Type B pancreatic cell (in vitro differentiated cells): ENCODE measurements at regions not wholly inside any gene's neighbourhood (a gene's known extent, or its start where the extent isn't known, plus 50 kb on each side); places are given as distances from the start of the nearest gene placed in this dataset.
A peak's percentile ranks its signal among the peaks of the same experiment; 100 is the strongest.

Experiments
- DNase-seq: peaks from one replicate; pipeline ENCODE4 v3.0.0; 2021; ENCODE audit warnings: mixed read lengths; ENCODE audit not compliant: unreplicated experiment; ENCODE audit errors: extremely low spot score
- H3K27ac Mint-ChIP-seq: 2 replicates; pipeline ENCODE4 v1.8.0; 2021; ENCODE audit warnings: mild to moderate bottlenecking, mixed read lengths
- H3K27me3 Mint-ChIP-seq: 2 replicates; pipeline ENCODE4 v1.8.0; 2021; ENCODE audit warnings: mixed read lengths
- H3K36me3 Mint-ChIP-seq: 2 replicates; pipeline ENCODE4 v1.8.0; 2021; ENCODE audit warnings: mixed read lengths
- H3K4me1 Mint-ChIP-seq: one replicate; pipeline ENCODE4 v1.8.0; 2021; ENCODE audit warnings: mixed read lengths; ENCODE audit not compliant: unreplicated experiment
- H3K4me3 Mint-ChIP-seq: 2 replicates; pipeline ENCODE4 v1.8.0; 2021; ENCODE audit warnings: mild to moderate bottlenecking, mixed read lengths
- H3K9me3 Mint-ChIP-seq: 2 replicates; pipeline ENCODE4 v1.8.0; 2021; ENCODE audit warnings: mixed read lengths
- TF ChIP-seq, protein P1 (sequence below): fragments of 200-600 bp; sonication (generic); conservative IDR thresholded peaks from 2 replicates; pipeline ENCODE4 v1.5.0; 2021; ENCODE audit warnings: antibody characterized with exemption, mild to moderate bottlenecking

DNA sequence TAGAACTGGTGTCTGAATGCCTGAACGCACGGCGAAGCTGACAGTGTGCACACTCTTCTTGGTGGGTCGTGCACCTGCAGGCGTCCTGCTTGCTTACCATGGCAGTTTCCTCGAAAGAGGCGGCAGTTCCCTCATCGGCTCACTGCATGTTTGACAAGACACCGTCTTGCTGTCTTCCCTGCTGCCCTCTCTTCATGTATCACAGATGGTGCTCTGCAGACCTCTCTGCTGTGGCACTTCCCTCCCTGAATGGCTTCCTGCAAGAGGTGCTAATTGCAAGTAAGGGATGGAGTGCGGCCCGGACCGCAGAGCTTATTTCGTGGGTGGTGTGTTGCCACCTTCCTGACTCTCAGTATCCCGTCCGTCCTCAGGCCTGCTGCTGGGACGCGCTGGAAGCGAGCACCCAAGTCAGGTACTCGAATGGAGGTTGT, 156.7 kb upstream of the RTL1 start:
- peaks cover 16% of the 10 kb centered on the region for H3K9me3 Mint-ChIP-seq
- peaks cover 5% of the 10 kb centered on the region for H3K4me1 Mint-ChIP-seq
- peaks cover 12% of the 10 kb centered on the region for H3K27me3 Mint-ChIP-seq
- DNase-seq = no peak
- no peaks in the 10 kb centered on the region for H3K36me3 Mint-ChIP-seq
- no peak overlapping the region for H3K4me3 Mint-ChIP-seq
- TF ChIP-seq, protein P1, sequence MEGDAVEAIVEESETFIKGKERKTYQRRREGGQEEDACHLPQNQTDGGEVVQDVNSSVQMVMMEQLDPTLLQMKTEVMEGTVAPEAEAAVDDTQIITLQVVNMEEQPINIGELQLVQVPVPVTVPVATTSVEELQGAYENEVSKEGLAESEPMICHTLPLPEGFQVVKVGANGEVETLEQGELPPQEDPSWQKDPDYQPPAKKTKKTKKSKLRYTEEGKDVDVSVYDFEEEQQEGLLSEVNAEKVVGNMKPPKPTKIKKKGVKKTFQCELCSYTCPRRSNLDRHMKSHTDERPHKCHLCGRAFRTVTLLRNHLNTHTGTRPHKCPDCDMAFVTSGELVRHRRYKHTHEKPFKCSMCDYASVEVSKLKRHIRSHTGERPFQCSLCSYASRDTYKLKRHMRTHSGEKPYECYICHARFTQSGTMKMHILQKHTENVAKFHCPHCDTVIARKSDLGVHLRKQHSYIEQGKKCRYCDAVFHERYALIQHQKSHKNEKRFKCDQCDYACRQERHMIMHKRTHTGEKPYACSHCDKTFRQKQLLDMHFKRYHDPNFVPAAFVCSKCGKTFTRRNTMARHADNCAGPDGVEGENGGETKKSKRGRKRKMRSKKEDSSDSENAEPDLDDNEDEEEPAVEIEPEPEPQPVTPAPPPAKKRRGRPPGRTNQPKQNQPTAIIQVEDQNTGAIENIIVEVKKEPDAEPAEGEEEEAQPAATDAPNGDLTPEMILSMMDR = no peak
- no peak overlapping the region for H3K27ac Mint-ChIP-seq

DNA sequence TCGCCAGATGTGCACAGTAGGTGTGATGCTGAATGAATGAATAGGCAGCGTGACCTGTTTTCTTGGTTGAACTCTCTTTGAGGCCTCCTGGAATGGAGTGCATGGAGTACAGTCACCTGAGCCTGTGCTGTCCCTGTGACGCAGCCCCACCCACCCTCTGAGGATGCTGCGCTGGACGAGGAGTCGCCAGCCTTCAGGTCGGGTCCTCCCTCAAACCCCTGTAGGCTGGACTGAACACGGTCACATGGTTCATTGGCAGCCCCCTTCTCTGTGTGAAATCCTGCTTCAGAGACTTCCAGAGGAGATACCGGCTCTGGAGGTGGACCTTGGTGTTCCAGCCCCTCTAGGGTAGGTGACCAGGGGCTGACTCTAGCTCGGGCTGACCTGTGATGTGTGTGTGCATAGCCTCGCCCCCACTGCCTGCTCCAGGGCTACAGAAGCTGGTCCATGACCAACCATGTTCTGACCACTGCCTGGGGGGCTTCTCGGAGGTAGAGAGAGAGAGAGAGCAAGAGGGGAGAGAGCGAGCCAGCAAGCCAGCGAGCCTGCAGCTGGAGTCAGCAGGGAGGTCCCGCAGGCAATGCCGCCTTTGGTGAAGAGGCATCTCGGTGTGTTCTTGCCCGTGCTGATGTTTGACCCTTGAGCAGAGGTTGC, 158.0 kb upstream of the RTL1 start:
- Mint-ChIP-seq H3K27ac (no peak overlapping the region), H3K4me1 (peaks cover 5% of the 10 kb centered on the region), H3K4me3 (no peak overlapping the region), H3K9me3 (peaks cover 16% of the 10 kb centered on the region), H3K36me3 (no peaks in the 10 kb centered on the region), H3K27me3 (peaks cover 12% of the 10 kb centered on the region)
- DNase-seq = no peak
- TF ChIP-seq, protein P1 = no peak

DNA sequence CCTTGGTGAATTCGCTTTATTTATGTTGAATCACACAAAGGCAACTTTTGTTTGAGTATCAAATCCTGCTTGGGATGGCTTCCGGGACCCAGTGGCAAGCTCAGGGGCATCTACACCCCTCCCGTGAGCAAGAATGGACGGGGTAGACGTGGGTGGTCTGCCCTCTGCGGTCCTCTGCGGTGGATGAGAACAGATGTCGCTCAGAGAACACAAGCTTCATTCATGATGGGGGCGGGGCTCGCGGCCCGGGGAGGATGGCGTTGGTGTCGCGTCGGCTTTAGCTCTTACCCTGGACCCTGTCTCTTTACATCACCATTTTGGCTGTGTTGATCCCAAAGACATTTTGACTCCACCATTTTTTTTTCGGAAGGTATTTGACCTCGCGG, 158.5 kb upstream of the RTL1 start:
- no peak for DNase-seq
- TF ChIP-seq, protein P1 = no peak
- Mint-ChIP-seq H3K4me3 (peak overlapping the region; percentile 22), H3K27me3 (peaks cover 12% of the 10 kb centered on the region), H3K27ac (no peak overlapping the region), H3K9me3 (peaks cover 16% of the 10 kb centered on the region), H3K36me3 (no peaks in the 10 kb centered on the region), H3K4me1 (peaks cover 5% of the 10 kb centered on the region)

DNA sequence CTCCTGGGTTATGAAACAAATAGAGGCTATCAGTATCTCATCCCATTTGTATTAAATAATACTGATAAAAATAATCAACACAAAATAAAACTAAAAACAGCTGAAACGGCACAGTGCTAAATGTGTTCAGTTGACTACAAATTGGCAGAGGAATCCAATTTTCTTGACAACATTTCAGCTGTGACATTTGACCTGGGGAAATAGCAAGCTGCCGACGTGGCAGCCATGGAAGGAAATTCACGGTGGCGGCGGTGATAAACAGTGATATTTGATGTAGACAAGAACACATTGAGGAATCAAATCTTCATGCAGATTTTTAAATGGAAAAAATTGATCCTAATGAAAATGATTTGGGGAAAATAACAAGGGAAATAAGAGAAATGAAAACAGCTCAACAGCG, 159.1 kb upstream of the RTL1 start:
- Mint-ChIP-seq H3K4me3 (no peak overlapping the region), H3K27ac (no peak overlapping the region)
- no peak for DNase-seq

DNA sequence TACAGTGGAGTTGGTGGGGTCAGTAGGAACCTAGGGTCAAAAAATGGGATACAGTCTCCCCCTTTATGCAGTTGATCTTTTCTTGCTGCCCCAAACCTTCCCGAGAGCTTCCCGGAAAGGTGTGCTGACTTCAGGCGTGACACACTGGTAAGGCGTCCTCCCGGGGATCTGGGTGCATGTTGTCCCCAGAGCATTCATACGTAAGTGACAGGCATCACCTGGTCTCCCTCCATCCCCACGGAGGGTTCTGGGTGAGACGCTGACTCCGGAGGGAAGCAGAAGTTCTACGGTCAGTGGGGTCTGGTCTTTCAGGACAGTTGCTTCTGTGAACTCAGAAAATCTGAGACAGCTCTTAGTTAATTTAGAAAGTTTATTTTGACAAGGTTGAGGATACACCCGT, 159.6 kb upstream of the RTL1 start:
- H3K27me3 Mint-ChIP-seq = peaks cover 14% of the 10 kb centered on the region
- DNase-seq = no peak
- H3K4me1 Mint-ChIP-seq = peaks cover 9% of the 10 kb centered on the region
- TF ChIP-seq, protein P1 = no peak
- no peaks in the 10 kb centered on the region for H3K36me3 Mint-ChIP-seq
- no peak overlapping the region for H3K4me3 Mint-ChIP-seq
- no peak overlapping the region for H3K27ac Mint-ChIP-seq
- peaks cover 8% of the 10 kb centered on the region for H3K9me3 Mint-ChIP-seq

More for the DNA sequence above, 159.1 kb upstream of the RTL1 start:
- H3K9me3 Mint-ChIP-seq = peaks cover 13% of the 10 kb centered on the region
- TF ChIP-seq, protein P1 = no peak
- H3K4me1 Mint-ChIP-seq = peaks cover 5% of the 10 kb centered on the region
- no peaks in the 10 kb centered on the region for H3K36me3 Mint-ChIP-seq
- H3K27me3 Mint-ChIP-seq = peaks cover 12% of the 10 kb centered on the region
